ENCODE measurements at regions not wholly inside any gene's neighbourhood (a gene's known extent, or its start where the extent isn't known, plus 50 kb on each side); places are given as distances from the start of the nearest gene placed in this dataset.

DNA sequence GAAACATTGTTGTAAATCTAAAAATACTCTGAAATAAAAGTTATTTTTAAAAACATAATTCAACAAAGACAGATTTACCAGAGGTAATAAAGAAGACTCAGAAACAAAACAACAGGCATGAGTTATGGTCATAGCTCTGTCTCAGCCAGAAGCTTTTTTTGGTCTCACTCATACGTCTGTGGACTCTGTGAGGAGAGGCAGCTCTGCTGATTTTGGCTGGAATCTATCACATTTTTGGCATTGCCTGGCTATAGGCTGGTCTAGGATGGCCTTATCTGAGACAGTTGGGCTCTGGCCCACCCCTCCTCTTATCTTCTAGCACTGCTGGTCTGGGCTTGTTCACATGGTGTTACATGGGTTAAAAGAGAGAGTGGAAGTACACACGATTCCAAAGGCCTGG lies 514.0 kb upstream of the BTBD3 start:
- TF ChIP-seq CTCF (IDR thresholded peaks at IDR 0.05): no peak
- no peak for TF ChIP-seq POLR2A (IDR thresholded peaks at IDR 0.05)
